Activated effector memory CD4-positive, alpha-beta T cell treated with Interleukin-2 at 50 U/mL for 16 hours (primary cell): ENCODE measurements at regions not wholly inside any gene's neighbourhood (a gene's known extent, or its start where the extent isn't known, plus 50 kb on each side); places are given as distances from the start of the nearest gene placed in this dataset.

Experiments
- DNase-seq: peaks from one replicate; pipeline ENCODE4 v3.0.0-alpha.2; 2020

DNA sequence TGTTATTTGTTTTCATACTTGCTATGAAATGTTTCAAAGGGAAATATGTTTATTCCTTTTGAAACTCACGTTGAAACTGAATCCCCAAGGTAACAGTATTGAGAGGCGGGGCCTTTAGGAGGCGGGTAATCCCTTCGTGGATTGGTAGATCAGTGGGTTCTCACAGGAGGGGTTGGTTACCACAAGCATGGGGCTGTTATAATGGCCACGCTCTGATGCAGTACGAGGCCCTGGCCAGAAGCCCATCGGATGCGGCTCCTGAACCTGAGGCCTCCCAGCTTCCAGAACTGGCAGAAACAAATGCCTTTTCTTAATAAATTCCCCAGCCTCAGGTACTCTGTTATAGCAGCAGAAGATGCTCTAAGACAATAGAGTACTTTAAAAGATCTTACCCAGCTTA lies 135.7 kb downstream of the ASB1 start:
- no peak for DNase-seq

DNA sequence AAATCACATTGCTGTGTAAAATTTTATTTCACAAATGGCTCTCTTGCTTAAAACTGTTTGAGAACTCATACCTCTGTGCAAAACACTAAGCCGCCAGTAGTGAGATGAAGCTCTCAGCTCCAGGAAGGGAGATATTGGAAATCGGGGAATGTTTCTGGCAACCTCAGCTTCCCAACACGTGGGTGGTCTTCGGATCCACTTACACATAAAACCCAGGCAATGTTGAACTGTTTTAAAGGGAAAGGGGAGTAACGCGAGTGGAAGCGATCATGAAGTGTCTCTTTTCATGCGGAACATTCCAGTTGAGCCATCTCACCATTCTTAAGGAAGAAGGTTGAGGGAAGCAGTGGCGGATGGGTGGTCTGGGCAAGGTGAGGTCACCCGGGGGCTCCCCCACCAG lies 136.8 kb downstream of the ASB1 start:
- no peak for DNase-seq

DNA sequence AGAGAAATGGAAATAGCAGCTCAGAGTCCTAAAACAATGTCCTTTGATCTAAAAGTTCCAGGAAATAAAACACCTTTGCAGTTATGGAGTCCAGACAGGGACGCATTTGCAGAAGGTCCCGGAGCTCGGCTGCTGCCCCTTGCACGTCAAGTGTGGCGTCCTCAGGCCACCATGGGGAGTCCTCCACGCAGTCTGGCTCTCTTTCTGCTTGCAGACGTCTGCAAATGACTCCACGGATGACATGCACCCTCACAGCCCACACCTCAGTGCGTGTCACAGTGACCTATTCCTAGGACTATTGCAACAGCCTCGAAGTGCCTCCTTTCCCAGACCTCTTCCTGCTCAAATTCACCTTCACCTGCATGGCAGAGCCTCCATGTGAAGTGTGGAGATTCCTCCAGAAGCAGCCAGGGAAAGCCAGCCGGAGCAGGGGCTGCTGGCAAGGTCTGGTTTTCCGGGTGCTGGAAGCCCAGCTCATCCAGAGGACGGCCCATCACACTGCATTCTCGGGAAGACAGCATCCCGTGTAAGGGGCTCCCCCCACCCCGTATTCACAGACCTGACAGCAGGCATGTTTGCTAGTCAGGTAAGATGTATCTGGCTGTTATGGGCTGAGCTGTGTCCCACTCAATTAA lies 137.7 kb downstream of the ASB1 start:
- DNase-seq = no peak

DNA sequence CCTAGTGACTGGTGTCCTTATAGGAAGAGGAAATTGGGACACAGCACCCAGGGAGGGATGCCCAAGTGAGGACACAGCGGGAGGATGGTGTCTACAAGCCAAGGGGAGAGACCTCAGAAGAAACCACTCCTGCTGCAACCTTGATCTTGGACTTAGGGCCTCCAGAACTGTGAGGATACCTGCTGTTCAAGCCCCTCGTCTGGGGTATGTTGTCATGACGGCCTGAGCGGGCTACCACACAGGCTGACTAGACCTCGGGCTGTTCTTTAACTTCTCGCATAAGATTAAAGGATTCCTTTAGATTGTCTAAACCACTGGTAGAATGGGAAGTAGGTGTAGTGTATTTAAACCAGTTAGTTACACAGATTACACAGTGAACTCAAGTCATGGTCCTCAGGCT lies 138.3 kb downstream of the ASB1 start:
- no peak for DNase-seq

DNA sequence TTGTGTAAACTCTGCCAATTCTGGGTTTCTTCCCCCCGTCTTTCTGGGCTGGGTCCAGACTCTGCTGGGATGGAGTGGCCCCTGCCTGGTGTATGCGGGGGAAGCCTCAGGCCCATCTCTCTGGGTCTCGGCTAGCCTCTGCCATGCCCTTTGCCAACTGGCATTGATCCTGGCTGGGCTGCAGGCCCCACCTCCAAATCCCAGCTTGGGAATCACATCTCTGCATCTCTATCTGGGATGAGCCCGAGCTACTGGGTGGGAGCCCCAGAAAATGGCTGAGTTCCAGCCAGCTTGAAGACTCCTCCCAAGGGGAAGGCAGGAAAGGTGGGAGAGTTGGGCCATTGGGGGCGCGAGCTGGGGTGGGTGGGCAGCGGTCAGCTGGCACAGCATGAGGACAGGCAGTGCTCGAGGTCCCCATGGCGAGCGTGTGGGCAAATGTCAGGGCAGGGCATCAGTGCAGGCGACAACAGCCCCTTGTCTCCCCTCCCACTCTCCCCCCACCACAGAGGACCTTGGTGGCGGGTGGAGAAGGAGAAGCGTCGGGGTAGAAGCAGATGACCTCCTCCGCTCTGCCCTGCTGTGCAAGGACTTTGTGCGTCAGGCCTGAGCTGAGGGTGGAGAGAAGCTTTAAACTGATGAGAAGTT lies 139.4 kb downstream of the ASB1 start:
- DNase-seq = no peak

DNA sequence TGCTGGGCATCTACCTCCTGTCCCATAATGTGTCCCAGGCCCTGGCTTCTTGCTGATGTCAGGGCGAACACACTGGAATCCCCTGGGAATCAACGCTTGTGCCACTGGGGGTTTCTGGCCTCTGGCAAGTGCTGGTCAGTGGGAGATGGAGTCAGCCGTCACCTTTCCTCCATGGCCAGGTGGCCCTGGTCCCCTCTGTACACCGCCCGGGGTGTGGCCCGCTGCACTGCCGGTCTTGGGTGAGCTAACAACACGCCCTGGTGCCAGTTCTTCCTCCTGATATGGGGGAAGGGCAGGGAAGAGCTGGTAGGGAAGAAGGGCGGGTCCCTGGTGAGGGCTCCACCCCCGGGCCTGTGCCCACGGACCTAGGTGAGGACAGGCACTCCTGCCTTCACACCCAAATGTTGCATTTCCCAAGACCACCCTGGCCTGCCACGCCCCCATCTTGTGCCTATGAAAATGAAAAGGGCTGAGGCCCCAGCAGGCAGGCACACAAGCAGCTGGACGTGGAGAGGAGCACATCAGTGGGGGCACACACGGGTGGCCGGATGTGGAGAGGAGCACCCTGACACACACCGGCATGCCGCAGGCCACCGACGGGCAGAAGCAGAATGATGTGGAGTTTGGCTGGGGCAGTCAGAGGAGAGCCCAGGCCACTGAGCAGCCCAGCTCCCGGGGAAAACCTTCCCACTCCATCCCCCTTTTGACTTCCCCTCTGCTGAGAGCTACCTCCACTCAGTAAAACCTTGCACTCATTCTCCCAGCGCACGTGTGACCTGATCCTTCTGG lies 140.5 kb downstream of the ASB1 start:
- DNase-seq = no peak

DNA sequence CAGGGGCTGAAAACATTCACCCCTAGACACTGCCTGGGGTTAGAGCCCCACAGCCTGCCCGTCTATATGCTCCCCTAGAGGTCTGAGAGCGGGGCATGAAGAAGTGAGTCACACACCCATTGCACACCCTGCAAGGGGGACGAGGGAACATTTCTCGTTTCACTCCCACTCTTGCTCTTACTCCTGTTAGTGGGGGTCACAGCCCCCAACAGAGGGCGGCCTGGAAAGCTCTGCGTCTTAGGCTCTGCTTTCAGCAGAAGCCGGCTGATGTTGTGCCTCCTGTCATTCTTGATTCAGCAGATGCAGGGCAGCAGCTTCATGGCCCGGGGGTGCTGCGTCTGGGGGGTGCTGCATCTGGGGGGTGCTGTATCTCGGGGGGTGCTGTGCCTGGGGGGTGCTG lies 141.3 kb downstream of the ASB1 start:
- DNase-seq = no peak

DNA sequence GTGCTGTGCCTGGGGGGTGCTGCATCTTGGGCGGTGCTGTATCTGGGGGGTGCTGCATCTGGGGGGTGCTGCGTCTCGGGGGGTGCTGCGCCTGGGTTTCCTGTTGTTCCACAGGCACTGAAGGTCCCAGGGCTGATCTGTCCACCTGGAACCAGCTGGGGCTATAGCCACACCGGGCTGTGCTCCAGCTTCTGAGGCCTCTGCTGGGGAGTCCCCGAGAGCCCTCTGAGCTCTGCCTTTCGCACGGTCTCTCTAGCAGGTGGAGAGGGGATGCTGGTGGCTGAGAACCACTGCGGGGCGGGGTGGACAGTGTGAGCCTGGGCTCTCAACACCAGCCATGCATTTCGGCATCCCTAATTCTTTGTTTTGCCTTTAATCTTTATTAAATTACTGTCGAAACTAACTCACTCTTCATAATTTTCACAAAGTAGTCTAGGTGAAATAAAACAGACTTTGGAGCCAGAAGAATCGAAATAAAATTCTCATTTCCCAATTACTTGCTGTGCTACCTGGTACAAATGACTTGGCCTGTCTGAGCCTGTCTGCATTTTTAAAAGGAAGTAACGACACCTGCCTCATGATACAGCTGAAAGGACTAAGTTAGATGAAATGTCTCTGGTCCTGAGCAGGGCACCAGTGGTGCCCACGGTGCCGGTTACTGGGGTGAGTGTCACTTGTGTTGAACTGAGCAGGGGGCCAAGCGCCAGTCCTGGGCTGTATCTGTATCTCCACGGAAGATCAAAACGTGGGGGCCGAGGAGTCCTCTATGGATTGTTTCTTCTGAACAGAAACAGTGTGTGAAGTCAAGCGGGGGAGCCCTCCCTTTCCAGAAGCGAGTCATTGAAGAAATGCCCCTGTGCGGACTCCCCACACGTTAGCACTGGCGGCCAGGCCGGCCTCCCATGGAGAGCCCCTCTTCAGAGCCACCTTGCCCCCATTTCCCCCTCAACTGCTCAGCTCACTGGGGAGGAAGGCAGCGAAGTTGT lies 142.0 kb downstream of the ASB1 start:
- DNase-seq = no peak

DNA sequence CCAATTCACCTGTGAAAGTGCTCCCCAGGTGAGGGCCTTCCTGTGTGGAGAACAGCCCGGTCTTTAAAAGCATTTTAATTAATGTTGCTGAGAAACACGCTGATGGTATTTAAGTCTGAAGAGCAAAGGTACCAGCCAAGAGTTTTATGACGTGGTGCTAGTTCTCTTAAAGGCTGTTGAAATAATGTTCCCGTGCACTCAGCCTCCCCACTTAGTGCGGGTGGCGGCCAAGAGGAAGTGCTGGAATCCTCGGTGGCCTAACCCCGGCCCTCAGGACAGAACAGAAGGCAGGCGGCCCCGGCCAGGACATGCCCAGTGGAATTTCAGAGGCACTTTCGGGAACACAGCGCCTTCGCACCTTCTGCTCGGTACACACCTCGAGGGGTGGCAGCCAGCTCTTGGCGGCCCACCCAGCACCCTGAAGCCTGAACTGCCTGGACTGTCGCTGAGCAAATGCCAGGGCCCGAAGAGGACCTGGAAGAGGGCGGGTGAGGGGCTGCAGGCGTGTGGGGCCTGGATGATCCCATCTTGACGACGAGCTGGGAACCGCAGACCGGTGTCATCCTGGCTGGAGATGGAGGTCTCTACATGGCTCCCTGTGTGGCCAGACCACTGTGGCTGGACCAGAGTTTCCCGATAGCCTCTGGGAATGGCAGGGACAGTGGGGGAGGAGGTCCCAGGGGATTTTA lies 142.9 kb downstream of the ASB1 start:
- no peak for DNase-seq

DNA sequence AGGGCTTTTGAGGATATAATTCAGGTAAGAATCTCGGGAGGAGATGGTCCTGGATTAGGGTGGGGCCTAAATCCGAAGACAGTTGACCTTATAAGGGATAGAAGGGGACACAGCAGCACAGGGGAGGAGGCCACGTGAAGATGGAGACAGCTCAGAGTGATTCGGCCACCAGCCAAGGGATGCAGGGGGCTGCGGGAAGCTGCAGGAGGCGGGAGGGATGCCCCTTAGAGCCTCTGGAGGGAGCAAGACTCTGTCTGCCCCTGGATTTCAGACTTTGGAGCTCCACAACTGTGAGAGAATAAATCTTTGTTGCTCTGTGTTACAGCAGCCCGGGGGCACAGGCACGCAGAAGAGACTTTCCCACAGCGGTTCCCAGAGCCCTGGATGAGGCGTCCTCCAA lies 143.7 kb downstream of the ASB1 start:
- no peak for DNase-seq

DNA sequence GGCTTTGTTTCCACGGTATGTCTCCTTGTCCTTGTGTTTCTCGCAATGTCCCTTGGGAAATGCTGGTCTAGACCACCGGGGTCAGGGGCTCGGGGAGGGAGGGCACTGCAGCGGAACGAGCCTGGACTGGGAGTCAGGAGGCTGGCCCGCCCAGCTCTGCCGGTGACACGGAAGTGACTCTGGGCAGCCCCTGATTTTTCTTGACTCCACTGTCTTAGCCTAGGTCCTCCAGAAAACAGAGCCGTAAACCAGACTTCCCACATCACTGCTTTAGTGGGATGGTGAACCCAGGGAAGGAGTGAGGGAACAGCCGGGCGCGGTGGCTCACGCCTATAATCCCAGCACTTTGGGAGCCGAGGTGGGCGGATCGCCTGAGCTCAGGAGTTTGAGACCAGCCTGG lies 144.2 kb downstream of the ASB1 start:
- no peak for DNase-seq

DNA sequence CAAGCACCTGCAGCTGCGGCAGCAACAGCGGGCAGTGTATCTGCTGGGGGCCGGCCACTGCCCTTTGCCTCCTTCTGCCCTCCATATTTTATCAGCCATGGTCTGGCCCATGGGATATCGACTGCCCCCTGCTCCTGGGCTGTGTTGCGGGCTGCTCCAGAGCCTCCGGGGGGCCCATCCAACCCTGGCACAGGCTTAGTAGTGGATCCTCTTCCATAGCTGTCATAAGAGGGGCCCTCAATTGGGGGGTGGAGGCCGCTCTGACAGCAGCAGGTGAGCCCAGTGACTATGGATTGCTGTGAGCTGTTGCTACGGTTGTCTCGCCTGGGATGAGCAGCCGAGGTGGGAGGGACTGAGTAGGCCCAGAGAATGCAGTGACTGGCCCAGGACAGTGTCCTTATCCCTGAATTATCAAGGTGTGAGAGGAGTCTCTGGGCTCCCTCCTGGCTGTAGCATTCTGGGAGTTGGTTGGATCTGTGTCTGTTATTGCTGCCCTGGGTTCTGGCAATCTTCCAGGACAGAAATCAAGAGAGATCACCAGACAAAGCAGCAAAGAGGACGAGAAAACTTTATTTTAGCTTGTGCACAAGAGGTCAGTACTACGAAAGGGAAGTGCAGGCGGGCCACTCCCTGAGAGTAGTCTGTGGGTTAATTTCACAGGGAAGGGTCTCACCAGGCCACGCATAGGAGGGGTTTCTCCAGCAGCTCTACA lies 145.1 kb downstream of the ASB1 start:
- no peak for DNase-seq

DNA sequence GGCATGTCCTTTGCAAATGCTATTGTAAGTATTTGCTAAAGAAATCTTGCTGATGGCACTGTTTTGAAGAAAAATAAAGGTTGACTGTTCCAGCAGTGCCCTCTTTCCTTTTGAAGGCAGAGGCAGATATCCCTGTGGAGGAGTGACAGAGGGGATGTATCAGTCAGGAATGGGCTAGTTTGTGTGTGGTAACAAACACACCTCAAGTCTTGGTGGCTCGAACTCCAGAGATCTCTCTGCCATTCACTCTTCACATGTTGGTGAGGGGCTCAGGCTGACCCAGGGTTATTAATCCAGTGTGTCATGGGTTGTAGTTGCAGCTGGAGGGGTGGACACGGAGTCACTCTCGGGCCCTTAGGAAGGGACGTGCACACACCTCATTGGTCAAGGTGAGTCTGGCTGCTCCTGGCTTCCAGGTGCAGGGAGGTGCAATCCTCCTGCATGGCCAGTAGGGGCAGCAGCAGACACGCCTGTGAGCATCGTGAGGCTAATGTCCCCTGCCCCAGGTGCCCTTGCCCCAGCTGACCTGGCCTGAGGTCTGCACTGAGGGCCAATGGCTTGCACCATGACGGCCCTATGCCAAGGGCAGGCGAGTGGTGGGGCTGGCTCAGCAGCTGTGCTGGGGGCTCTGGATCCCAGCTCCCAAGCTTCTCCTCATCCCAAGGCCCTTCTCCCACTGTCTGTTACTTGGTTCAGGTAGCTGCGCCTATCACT lies 146.5 kb downstream of the ASB1 start:
- DNase-seq = no peak

DNA sequence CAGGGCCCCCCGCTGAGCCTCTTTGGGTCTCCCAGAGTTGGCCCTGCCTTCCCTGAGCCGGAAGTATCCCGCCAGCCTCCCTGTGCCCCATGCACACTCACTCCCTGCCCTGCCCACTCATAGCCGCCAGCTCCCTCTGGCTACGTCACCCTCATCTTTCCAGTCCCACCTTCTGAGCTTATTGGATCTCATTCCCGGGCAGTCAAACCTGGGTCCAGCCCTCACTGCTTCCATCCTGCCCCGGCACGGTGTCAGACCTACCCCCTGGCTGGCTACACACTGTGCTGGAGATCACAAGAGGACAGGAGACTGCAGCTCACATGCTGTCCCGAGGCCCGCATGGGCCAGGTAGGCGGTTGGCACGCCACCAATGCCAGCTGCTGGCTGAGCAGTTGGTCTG lies 147.2 kb downstream of the ASB1 start:
- DNase-seq = no peak

DNA sequence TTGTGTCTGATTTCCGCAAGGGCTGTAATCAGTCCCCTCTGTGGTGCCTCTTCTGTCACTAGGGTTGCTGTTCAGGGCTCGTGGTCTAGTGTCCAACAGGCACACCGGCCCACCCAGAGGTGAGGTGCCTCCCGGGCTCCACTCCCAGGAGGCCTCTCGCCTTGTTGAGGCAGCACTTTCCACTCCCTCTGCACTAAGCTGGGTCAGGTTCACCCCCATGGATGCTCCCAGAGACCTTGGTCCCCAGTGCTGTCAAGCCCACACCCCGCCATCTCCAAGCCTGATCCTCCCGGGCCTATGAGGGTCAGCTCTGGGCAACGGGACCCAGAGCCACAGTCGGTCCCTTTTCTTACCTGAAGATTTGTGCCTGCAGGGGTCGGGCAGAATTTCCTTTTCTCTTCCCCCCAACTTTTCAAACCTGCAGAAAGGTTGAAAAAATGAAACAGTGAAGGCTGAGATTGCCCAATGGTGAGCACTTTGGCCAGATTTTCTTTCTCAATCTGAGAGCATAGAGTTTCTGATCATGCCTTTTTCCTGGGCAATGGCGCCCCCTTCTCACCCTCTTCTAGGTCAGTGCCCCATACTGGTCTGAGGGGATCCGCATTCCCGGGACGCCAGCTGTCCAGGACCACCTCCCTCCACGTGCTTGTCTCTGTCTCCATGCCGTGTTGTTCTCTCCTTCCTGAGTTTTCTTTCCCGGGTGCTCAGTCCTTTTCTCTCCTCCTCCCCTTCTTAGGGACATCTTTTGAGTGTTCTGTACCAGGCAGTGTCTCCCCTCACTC lies 148.0 kb downstream of the ASB1 start:
- DNase-seq = no peak

DNA sequence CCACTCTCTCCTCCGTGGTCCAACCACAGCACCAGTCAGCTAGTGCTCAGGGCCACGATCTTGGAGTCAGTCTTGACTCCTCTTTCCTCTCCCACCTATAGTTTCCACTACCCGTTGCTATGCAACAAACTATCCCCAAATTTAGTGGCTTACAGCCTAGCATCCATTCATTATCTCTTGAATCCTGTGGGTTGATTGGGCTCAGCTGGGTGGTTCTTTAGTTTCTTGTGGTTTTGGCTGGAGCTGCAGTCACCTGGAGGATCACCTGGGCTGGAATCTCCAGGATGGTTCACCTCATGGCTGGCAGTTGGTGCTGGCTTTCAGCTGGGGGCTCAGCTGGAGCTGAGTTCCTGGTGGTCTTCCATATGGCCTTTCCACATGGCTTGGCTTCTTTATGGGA lies 149.9 kb downstream of the ASB1 start:
- DNase-seq = no peak

DNA sequence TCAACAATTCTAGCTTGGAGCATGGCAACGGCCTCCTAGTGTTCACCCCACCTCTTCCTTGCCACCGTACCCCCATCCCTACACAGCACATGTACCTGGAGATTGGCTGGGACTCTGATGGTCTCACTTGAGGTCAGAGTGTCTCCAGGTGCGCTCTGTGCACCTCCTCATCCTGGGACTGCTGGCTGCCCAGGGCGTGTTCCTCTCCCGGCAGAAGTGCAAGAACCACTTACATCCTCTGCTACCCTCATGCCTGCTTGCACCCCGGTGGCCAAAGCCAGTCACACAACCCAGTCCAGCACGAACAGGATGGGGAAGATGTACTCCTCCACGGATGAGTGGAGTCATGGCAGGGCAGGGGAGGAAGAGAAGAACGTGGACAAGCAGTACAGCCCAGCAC lies 151.5 kb downstream of the ASB1 start:
- no peak for DNase-seq

DNA sequence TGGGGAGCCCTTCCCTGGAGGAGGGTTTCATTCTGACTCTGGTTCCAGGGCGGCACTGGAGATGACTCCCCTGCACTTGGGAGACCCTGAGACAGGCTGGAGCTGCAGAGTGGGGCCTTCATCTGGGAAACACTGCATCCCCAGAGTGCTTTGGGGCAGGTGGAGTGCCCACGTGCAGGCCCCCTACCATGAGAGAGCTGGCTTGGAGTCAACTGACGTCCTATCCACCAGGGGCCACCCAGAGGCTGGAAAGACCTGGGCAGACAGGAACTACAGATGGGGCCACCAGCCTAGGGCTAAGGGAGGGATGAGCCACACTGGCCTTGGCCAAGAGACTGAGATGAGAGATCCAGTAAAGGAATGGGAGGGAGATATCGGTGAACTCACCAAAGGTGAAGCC lies 153.8 kb downstream of the ASB1 start:
- DNase-seq = no peak

DNA sequence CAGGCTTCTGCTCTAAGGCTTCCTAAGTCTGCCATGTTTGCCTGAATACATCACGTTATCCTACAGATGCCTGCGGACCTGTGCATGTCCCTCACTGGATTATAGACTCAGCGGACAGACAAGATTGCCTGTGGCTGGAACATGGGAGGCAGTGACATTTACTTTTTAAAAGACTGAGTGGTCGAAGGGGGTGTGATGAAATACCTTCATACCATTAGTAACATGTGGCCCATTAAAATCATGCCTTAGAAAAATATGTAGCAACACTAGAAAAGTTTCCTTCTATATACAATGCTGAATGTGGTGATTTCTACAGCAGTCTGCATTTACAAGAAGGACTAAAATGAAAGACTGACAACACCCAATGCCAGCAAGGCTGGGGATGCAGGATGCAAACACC lies 154.4 kb downstream of the ASB1 start:
- no peak for DNase-seq

DNA sequence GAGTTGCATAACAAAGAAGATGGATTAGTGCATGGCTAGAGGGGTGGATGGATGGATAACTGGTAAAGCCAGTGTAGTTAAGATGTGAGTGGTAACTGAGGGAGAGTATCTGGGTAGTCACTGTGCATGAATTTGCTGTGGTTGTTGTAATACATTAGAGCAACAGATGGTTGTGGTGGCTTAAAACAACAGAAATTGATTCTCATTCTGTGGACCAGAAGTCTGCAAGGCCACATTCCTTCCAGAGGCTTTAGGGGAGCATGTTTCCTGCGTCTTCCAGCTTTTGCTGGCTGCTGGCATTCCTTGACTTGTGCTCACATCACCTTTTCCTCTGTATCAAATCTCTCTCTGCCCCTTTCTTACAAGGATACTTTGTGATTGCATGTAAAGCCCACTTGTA lies 155.4 kb downstream of the ASB1 start:
- DNase-seq = no peak
